ENCODE measurements at regions not wholly inside any gene's neighbourhood (a gene's known extent, or its start where the extent isn't known, plus 50 kb on each side); places are given as distances from the start of the nearest gene placed in this dataset.

DNA sequence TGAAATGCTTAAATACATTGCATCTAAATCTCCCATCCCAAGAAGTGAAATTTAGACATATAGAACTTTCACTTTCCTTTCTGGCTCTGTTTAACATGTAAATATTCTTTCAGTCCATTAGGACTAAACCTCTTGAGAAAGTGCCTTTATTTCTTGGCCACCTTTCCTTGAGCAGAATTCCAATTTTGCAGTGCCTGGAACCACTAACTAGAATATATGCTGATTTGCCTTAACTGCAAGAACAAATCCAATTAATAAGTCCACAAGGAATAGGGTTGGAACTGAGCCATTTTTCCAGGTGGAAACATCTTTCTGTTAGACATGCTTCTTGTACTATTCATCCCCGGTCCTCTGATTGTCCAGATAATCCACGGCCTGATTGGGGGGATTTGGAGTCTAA is 478.0 kb downstream of the ENC1 start:
- no peaks in the 10 kb centered on the region for H3K9me3 ChIP-seq (ENCODE audit: low read depth)
- no peaks in the 10 kb centered on the region for H3K36me3 ChIP-seq
- H3K4me3 ChIP-seq, result no peak overlapping the region
- no peak for DNase-seq (ENCODE audit: low read depth in 1 of 2, low spot score in 1 of 2)
- no peak for TF ChIP-seq CTCF (IDR thresholded peaks at IDR 0.05; ENCODE audit: low read depth, low read length)
- H3K27me3 ChIP-seq, result no peaks in the 10 kb centered on the region
- H3K27ac ChIP-seq, result no peak overlapping the region
- H3K4me1 ChIP-seq (ENCODE audit: low read depth), result no peaks in the 10 kb centered on the region

DNA sequence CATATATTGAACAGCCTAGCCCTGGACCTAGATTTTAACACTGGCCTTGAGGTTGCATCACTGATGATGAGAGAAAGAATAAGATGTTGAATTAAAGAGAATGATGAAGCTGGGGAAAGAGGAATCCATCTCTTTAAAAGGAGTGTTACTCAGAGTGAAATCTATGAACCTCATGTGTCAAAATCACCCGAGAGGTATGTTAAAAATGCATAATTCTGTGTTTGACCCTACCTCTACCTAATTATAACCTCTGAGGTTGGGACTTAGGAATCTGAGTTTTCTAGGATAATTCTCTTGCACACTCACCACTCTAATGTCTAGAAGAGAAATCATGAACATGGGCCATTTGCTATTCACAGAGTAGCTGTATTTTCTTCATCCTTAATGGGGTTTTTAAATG is 479.4 kb downstream of the ENC1 start:
- no peak for TF ChIP-seq CTCF (IDR thresholded peaks at IDR 0.05; ENCODE audit: low read depth, low read length)
- no peaks in the 10 kb centered on the region for H3K4me1 ChIP-seq (ENCODE audit: low read depth)
- H3K36me3 ChIP-seq, result no peaks in the 10 kb centered on the region
- no peaks in the 10 kb centered on the region for H3K9me3 ChIP-seq (ENCODE audit: low read depth)
- no peak overlapping the region for H3K27ac ChIP-seq
- no peak overlapping the region for H3K4me3 ChIP-seq
- DNase-seq (ENCODE audit: low read depth in 1 of 2, low spot score in 1 of 2), result no peak
- no peaks in the 10 kb centered on the region for H3K27me3 ChIP-seq

DNA sequence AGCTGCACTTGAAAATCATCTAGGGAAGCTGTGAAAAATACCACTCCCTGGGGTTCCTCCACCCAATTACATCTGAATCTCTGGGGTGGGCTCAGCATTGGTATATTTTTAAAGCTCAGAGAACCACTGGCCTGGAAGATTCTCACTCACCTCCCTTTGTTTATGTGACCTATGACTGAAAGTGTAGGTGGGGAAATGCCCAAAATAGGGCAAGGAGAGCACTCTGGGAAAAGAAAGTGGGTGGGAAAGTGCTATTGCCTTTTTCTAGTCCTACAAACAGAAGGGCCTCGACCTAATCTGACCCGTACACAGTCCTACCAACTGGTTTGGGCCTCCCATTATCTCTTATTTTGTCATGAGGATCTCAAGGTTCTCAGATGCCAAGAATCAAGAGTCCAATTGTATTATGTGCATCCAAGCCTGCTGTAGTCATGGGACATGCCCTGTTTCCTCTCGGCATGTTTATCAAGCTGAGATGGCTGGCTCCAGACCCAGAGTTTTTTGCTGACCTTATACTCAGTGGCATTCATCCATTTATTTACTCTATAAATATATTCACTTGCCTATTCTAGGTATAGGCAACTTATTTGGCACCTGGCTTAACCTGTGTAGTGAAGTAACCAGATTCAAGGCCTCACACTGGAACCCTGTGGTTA is 483.7 kb downstream of the ENC1 start:
- DNase-seq (ENCODE audit: low read depth in 1 of 2, low spot score in 1 of 2), result no peak
- Histone ChIP-seq H3K36me3 (no peaks in the 10 kb centered on the region), H3K27ac (no peak overlapping the region), H3K4me3 (no peak overlapping the region), H3K27me3 (no peaks in the 10 kb centered on the region), H3K9me3 (ENCODE audit: low read depth) (no peaks in the 10 kb centered on the region), H3K4me1 (ENCODE audit: low read depth) (no peaks in the 10 kb centered on the region)
- no peak for TF ChIP-seq CTCF (IDR thresholded peaks at IDR 0.05; ENCODE audit: low read depth, low read length)

DNA sequence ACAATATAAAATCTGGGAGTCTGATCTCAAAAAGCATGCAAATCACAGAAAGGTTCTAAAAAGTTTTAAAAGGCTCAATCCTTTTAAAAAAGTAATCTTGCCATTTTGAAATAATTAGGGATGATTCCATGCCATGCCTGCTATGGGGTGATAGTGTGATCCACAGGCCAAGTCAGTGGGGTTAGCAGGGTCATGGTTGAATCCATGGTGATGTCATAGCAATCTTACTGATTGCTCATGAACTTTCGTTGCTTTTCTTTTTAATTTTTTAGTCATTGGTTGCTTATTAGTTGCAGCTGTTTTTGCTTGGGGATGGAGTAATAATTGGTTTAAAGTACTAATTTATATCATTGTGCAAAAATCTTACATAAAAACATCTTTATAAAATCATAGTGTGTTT is 485.0 kb downstream of the ENC1 start:
- no peaks in the 10 kb centered on the region for H3K27me3 ChIP-seq
- H3K4me3 ChIP-seq, result no peak overlapping the region
- H3K27ac ChIP-seq, result no peak overlapping the region
- no peak for DNase-seq (ENCODE audit: low read depth in 1 of 2, low spot score in 1 of 2)
- H3K9me3 ChIP-seq (ENCODE audit: low read depth), result no peaks in the 10 kb centered on the region
- H3K4me1 ChIP-seq (ENCODE audit: low read depth), result no peaks in the 10 kb centered on the region
- no peaks in the 10 kb centered on the region for H3K36me3 ChIP-seq
- TF ChIP-seq CTCF (IDR thresholded peaks at IDR 0.05; ENCODE audit: low read depth, low read length), result no peak

- DNase-seq (ENCODE audit: low read depth in 1 of 2, low spot score in 1 of 2), result no peak
Observed at GRCh38 chr5:74154526-74154925, 486.0 kb downstream of the ENC1 start.

More at GRCh38 chr5:74154526-74154925, 486.0 kb downstream of the ENC1 start:
- H3K9me3 ChIP-seq (ENCODE audit: low read depth), result no peaks in the 10 kb centered on the region
- H3K4me3 ChIP-seq, result no peak overlapping the region
- no peak for TF ChIP-seq CTCF (IDR thresholded peaks at IDR 0.05; ENCODE audit: low read depth, low read length)
- H3K27me3 ChIP-seq, result no peaks in the 10 kb centered on the region
- H3K27ac ChIP-seq, result no peak overlapping the region
- no peaks in the 10 kb centered on the region for H3K36me3 ChIP-seq
- no peaks in the 10 kb centered on the region for H3K4me1 ChIP-seq (ENCODE audit: low read depth)

All from cardiac muscle cell (in vitro differentiated cells and primary cell).